Trophoblast cell (in vitro differentiated cells and primary cell): ENCODE measurements at regions not wholly inside any gene's neighbourhood (a gene's known extent, or its start where the extent isn't known, plus 50 kb on each side); places are given as distances from the start of the nearest gene placed in this dataset.

Experiments used
- DNase-seq, 2 donors: peaks; one replicate each; pipeline ENCODE4 v3.0.0-alpha.2; 2016
- H2AFZ ChIP-seq: 2 replicates; pipeline ENCODE4 v1.6.1; 2013; ENCODE audit warnings: low read length, moderate library complexity, mild to moderate bottlenecking; ENCODE audit not compliant: insufficient read depth, poor library complexity
- H2AK5ac ChIP-seq: 2 replicates; pipeline ENCODE4 v1.6.1; 2013; ENCODE audit warnings: mild to moderate bottlenecking, low read length
- H2BK120ac ChIP-seq: 2 replicates; pipeline ENCODE4 v1.6.1; 2013; ENCODE audit warnings: low read length, mild to moderate bottlenecking, moderate library complexity; ENCODE audit not compliant: insufficient read depth, poor library complexity
- H2BK12ac ChIP-seq: 2 replicates; pipeline ENCODE4 v1.6.1; 2013; ENCODE audit warnings: mild to moderate bottlenecking, low read length, moderate library complexity
- H2BK5ac ChIP-seq: 2 replicates; pipeline ENCODE4 v1.6.1; 2013; ENCODE audit warnings: low read length, low read depth, moderate library complexity, mild to moderate bottlenecking; ENCODE audit not compliant: poor library complexity
- H3K14ac ChIP-seq: 2 replicates; pipeline ENCODE4 v1.6.1; 2013; ENCODE audit warnings: mild to moderate bottlenecking, low read length
- H3K18ac ChIP-seq: 2 replicates; pipeline ENCODE4 v1.6.1; 2013; ENCODE audit warnings: mild to moderate bottlenecking, low read length
- H3K23ac ChIP-seq: 2 replicates; pipeline ENCODE4 v1.6.1; 2013; ENCODE audit warnings: low read length
- H3K27ac ChIP-seq: 2 replicates; pipeline ENCODE4 v1.5.1; 2013; ENCODE audit warnings: low read depth, mild to moderate bottlenecking, inconsistent platforms, low read length, moderate library complexity
- H3K27me3 ChIP-seq: 2 replicates; pipeline ENCODE4 v1.6.1; 2013; ENCODE audit warnings: inconsistent platforms, mild to moderate bottlenecking, low read length, moderate library complexity; ENCODE audit not compliant: insufficient read depth
- H3K36me3 ChIP-seq, 2 experiments: 1 replicate in 1 of 2; 2 replicates in 1 of 2; pipeline ENCODE4 v1.6.1; 2013; ENCODE audit warnings: low read length in 2 of 2, mild to moderate bottlenecking in 2 of 2, moderate library complexity in 1 of 2; ENCODE audit not compliant: insufficient read depth in 2 of 2, control insufficient read depth in 1 of 2
- H3K4ac ChIP-seq: 2 replicates; pipeline ENCODE4 v1.6.1; 2013; ENCODE audit warnings: low read depth, mild to moderate bottlenecking, low read length, moderate library complexity
- H3K4me1 ChIP-seq, 2 experiments: 1 replicate in 1 of 2; 2 replicates in 1 of 2; pipeline ENCODE4 v1.6.1; 2013; ENCODE audit warnings: low read length in 2 of 2, mild to moderate bottlenecking in 2 of 2, moderate library complexity in 1 of 2; ENCODE audit not compliant: insufficient read depth in 2 of 2, control insufficient read depth in 1 of 2
- H3K4me2 ChIP-seq: 2 replicates; pipeline ENCODE4 v1.6.1; 2013; ENCODE audit warnings: inconsistent platforms, mild to moderate bottlenecking, low read length, moderate library complexity
- H3K4me3 ChIP-seq: 2 replicates; pipeline ENCODE4 v1.5.1; 2013; ENCODE audit warnings: mild to moderate bottlenecking, low read depth, low read length, inconsistent platforms
- H3K79me1 ChIP-seq: one replicate; pipeline ENCODE4 v1.6.1; 2013; ENCODE audit warnings: low read length
- H3K79me2 ChIP-seq: 2 replicates; pipeline ENCODE4 v1.6.1; 2013; ENCODE audit warnings: low read length, mild to moderate bottlenecking; ENCODE audit not compliant: control insufficient read depth, insufficient read depth, poor library complexity
- H3K9ac ChIP-seq: 2 replicates; pipeline ENCODE4 v1.6.1; 2013; ENCODE audit warnings: mild to moderate bottlenecking, low read length
- H3K9me3 ChIP-seq: 2 replicates; pipeline ENCODE4 v1.6.1; 2013; ENCODE audit warnings: low read depth, mild to moderate bottlenecking, control low read depth, inconsistent platforms, low read length; ENCODE audit not compliant: insufficient read depth
- H4K12ac ChIP-seq: 2 replicates; pipeline ENCODE4 v1.6.1; 2013; ENCODE audit warnings: low read depth, mild to moderate bottlenecking, low read length, moderate library complexity
- H4K8ac ChIP-seq: 2 replicates; pipeline ENCODE4 v1.6.1; 2013; ENCODE audit warnings: low read depth, mild to moderate bottlenecking, low read length, moderate library complexity
- H4K91ac ChIP-seq: one replicate; pipeline ENCODE4 v1.6.1; 2013; ENCODE audit warnings: low read depth, mild to moderate bottlenecking, low read length, moderate library complexity
- WGBS: extraction: QIAGEN DNeasy Blood & Tissue Kit; methylation state at CpG from one replicate; pipeline ENCODE4 v1.1.7; 2013; ENCODE audit warnings: missing lambda C conversion rate; ENCODE audit not compliant: insufficient read length, insufficient coverage; ENCODE audit errors: extremely low coverage; 5-methylcytosine and 5-hydroxymethylcytosine counted together

DNA sequence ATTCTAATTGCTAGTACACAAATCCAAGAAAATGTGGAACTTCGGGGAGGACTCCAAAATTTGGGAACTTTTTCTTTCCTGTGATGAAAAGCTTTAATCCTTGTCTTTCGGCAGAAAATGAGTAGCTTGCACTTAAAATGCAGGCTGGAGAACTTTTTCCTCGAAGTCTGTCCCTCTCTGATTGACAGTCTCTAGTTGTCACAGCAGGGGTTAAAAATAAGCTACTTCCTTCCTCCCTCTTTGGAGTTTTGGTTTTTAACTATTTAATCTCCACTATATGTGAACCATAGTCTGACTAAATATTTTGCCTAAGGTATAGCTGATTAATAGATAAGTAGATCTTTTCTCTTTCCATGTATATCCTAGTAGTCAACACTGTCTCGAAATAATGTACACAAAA, 66.8 kb upstream of the MBOAT1 start:
- H3K79me2 ChIP-seq, result no peaks in the 10 kb centered on the region
- H2AK5ac ChIP-seq, result no peak overlapping the region
- H4K8ac ChIP-seq, result no peak overlapping the region
- H3K4me2 ChIP-seq, result no peak overlapping the region
- H3K9ac ChIP-seq, result no peak overlapping the region
- no peaks in the 10 kb centered on the region for H3K36me3 ChIP-seq
- no peak overlapping the region for H3K4ac ChIP-seq
- H3K23ac ChIP-seq, result no peak overlapping the region
- H3K4me1 ChIP-seq, result no peaks in the 10 kb centered on the region
- no peaks in the 10 kb centered on the region for H3K27me3 ChIP-seq
- no peak overlapping the region for H3K18ac ChIP-seq
- H3K27ac ChIP-seq, result no peak overlapping the region
- WGBS, result no CpG with 5 or more reads among the region's 4 CpGs
- H3K14ac ChIP-seq, result no peak overlapping the region
- no peak overlapping the region for H2BK120ac ChIP-seq
- H3K79me1 ChIP-seq, result no peaks in the 10 kb centered on the region
- H2AFZ ChIP-seq, result no peak overlapping the region
- H4K91ac ChIP-seq, result no peak overlapping the region
- no peak overlapping the region for H2BK12ac ChIP-seq
- no peaks in the 10 kb centered on the region for H3K9me3 ChIP-seq
- H2BK5ac ChIP-seq, result no peak overlapping the region
- DNase-seq, result no peak
- H4K12ac ChIP-seq, result no peak overlapping the region
- no peak overlapping the region for H3K4me3 ChIP-seq

DNA sequence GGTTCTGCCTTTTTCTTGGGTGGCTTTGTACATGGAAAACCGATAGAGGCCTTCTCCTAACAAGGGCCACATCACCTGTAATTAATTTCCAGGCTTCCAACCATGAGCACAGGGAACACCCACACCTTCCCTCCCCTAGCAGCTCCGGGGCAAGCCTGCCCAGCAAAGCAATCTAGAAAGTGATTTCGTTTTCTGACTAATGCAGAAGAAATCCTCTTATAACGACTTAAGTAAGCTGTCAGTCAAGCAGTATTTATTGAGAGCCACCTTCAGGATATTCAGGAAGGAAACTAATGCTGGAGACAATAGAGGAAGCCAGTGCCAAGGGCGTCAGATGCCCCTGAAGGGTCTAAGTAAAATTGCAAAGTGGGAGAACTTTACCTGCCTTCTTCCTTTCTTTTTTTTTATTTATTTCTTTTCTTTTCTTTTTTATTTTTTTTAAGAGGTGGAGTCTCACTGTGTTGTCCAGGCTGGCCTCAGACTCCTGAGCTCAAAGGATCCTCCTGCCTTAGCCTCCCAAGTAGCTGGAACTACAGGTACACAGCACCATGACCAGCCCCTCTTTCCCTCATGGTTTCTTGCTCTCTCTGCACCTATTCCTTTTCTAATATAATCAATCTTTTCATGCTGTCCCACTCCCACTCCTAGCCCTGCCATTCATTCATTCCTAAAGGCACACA, 67.5 kb upstream of the MBOAT1 start:
- no peak overlapping the region for H2AFZ ChIP-seq
- H3K9ac ChIP-seq, result no peak overlapping the region
- no peak overlapping the region for H2BK5ac ChIP-seq
- H4K8ac ChIP-seq, result no peak overlapping the region
- no peaks in the 10 kb centered on the region for H3K27me3 ChIP-seq
- no peak overlapping the region for H3K18ac ChIP-seq
- H2BK12ac ChIP-seq, result no peak overlapping the region
- H2BK120ac ChIP-seq, result no peak overlapping the region
- no peak overlapping the region for H4K91ac ChIP-seq
- H3K4me3 ChIP-seq, result no peak overlapping the region
- no peak overlapping the region for H3K4me2 ChIP-seq
- no peaks in the 10 kb centered on the region for H3K79me1 ChIP-seq
- H3K9me3 ChIP-seq, result no peaks in the 10 kb centered on the region
- H3K79me2 ChIP-seq, result no peaks in the 10 kb centered on the region
- WGBS, result no CpG with 5 or more reads among the region's 5 CpGs
- H3K36me3 ChIP-seq, result no peaks in the 10 kb centered on the region
- H2AK5ac ChIP-seq, result no peak overlapping the region
- no peak overlapping the region for H4K12ac ChIP-seq
- DNase-seq, result peak in 1 of 2 donors; percentile 22
- H3K4me1 ChIP-seq, result no peaks in the 10 kb centered on the region
- no peak overlapping the region for H3K27ac ChIP-seq
- no peak overlapping the region for H3K14ac ChIP-seq
- no peak overlapping the region for H3K23ac ChIP-seq
- no peak overlapping the region for H3K4ac ChIP-seq

DNA sequence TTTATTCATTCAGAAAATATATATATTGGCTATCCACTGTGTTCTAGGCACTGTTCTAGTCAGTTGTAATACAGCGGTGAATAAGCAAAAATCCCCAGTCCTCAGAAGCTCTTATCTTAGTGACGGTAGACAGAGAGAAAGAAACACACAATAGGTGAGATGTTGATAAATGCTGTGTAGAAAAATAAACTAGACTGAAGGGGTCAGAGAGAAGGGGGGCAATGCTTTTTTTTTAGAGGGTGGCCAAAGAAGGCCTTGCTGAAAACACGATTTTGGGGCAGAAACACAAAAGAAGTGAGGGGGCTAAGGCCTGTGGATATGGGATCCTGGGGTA, 68.0 kb upstream of the MBOAT1 start:
- Histone ChIP-seq H3K9me3 (peaks cover 1% of the 10 kb centered on the region), H3K36me3 (no peaks in the 10 kb centered on the region), H3K23ac (no peak overlapping the region), H3K4ac (no peak overlapping the region), H3K4me3 (no peak overlapping the region), H2BK5ac (no peak overlapping the region), H3K14ac (no peak overlapping the region), H3K4me1 (no peaks in the 10 kb centered on the region), H3K4me2 (no peak overlapping the region), H2BK120ac (no peak overlapping the region), H3K79me1 (no peaks in the 10 kb centered on the region), H4K8ac (no peak overlapping the region), H2AFZ (no peak overlapping the region), H2AK5ac (no peak overlapping the region), H3K9ac (no peak overlapping the region), H2BK12ac (no peak overlapping the region), H3K18ac (no peak overlapping the region), H3K27me3 (no peaks in the 10 kb centered on the region), H4K91ac (no peak overlapping the region), H3K79me2 (no peaks in the 10 kb centered on the region), H3K27ac (no peak overlapping the region), H4K12ac (no peak overlapping the region)
- no CpG with 5 or more reads among the region's 3 CpGs for WGBS
- no peak for DNase-seq

DNA sequence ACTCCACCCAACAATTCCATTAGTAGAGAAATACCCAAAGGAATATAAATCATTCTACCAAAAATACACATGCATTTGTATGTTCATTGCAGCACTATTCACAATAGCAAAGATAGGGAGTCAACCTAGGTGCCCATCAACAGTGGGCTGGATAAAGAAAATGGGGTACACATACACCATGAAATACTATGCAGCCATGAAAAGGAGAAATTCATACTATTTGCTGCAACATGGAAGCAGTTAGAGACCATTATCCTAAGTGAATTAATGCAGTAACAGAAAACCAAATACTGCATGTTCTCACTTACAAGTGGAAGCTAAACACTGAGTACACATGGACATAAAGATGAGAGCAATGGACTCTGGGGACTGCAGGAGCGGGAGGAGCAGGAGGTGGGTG, 72.4 kb upstream of the MBOAT1 start:
- H4K8ac ChIP-seq, result no peak overlapping the region
- H3K36me3 ChIP-seq, result no peaks in the 10 kb centered on the region
- H3K4me3 ChIP-seq, result no peak overlapping the region
- no peaks in the 10 kb centered on the region for H3K4me1 ChIP-seq
- H2AK5ac ChIP-seq, result no peak overlapping the region
- H3K4ac ChIP-seq, result no peak overlapping the region
- no peak overlapping the region for H3K18ac ChIP-seq
- H3K79me2 ChIP-seq, result no peaks in the 10 kb centered on the region
- H2BK120ac ChIP-seq, result no peak overlapping the region
- H3K23ac ChIP-seq, result no peak overlapping the region
- H3K27me3 ChIP-seq, result no peaks in the 10 kb centered on the region
- H3K9me3 ChIP-seq, result peaks cover 1% of the 10 kb centered on the region
- no peak overlapping the region for H3K14ac ChIP-seq
- no peaks in the 10 kb centered on the region for H3K79me1 ChIP-seq
- H2AFZ ChIP-seq, result no peak overlapping the region
- H3K4me2 ChIP-seq, result no peak overlapping the region
- no CpG with 5 or more reads among the region's 1 CpG for WGBS
- DNase-seq, result no peak
- H4K12ac ChIP-seq, result no peak overlapping the region
- no peak overlapping the region for H3K9ac ChIP-seq
- no peak overlapping the region for H4K91ac ChIP-seq
- H2BK12ac ChIP-seq, result no peak overlapping the region
- no peak overlapping the region for H2BK5ac ChIP-seq
- no peak overlapping the region for H3K27ac ChIP-seq
